ENCODE measurements at regions not wholly inside any gene's neighbourhood (a gene's known extent, or its start where the extent isn't known, plus 50 kb on each side); places are given as distances from the start of the nearest gene placed in this dataset.

DNA sequence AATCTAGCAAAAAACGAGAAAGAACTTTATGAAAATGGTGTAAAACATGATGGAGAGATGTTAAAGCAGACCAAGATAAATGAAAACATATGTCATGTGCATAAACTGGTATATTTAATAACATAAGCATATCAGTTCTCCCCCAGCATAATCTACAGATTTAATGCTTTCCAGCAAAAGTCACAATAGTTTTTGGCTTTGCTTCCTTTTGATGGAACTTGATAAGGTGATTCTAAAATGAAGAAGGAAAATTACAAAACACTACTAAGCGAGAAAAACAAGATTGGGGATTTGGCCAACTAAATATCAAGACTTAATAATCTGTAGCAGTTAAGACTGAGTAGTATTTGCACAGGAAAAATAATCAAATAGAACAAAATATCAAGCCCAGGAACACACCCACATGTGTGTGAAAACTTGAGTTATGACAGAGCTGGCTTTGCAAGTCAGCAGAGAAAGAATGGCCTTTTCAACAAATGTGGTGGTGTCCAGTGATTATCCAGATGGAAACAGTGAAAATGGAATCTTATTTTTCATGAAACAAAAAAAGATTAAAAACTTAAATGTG, 83.7 kb upstream of the L3MBTL4 start:
- no peaks in the 10 kb centered on the region for H3K79me2 ChIP-seq (ENCODE audit: insufficient read depth, low read length)
- no peaks in the 10 kb centered on the region for H3K9me2 ChIP-seq (replicated peaks; ENCODE audit: low read depth, low read length)
- TF ChIP-seq, protein P1, sequence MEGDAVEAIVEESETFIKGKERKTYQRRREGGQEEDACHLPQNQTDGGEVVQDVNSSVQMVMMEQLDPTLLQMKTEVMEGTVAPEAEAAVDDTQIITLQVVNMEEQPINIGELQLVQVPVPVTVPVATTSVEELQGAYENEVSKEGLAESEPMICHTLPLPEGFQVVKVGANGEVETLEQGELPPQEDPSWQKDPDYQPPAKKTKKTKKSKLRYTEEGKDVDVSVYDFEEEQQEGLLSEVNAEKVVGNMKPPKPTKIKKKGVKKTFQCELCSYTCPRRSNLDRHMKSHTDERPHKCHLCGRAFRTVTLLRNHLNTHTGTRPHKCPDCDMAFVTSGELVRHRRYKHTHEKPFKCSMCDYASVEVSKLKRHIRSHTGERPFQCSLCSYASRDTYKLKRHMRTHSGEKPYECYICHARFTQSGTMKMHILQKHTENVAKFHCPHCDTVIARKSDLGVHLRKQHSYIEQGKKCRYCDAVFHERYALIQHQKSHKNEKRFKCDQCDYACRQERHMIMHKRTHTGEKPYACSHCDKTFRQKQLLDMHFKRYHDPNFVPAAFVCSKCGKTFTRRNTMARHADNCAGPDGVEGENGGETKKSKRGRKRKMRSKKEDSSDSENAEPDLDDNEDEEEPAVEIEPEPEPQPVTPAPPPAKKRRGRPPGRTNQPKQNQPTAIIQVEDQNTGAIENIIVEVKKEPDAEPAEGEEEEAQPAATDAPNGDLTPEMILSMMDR (conservative IDR thresholded peaks at IDR 0.05; ENCODE audit: low read length), result no peak
- TF ChIP-seq EZH2phosphoT487 (IDR thresholded peaks at IDR 0.05; ENCODE audit: borderline replicate concordance), result no peak
- H3K4me3 ChIP-seq (ENCODE audit: low read length, poor library complexity, severe bottlenecking), result no peak overlapping the region
- H3F3A ChIP-seq (ENCODE audit: low read depth), result no peaks in the 10 kb centered on the region
- no peaks in the 10 kb centered on the region for H3K27me3 ChIP-seq (ENCODE audit: insufficient read depth, low read length, poor library complexity, severe bottlenecking)
- no peak overlapping the region for H3K4me2 ChIP-seq (ENCODE audit: low read depth, low read length, poor library complexity, severe bottlenecking)
- no peaks in the 10 kb centered on the region for H3K9me3 ChIP-seq (ENCODE audit: insufficient read depth, low read depth, low read length)
- H3K9ac ChIP-seq (ENCODE audit: low read depth, low read length, poor library complexity, severe bottlenecking), result no peak overlapping the region
- no peak overlapping the region for H2AFZ ChIP-seq (ENCODE audit: low read length)
- no peaks in the 10 kb centered on the region for H3K4me1 ChIP-seq (ENCODE audit: insufficient read depth, low read length, poor library complexity, severe bottlenecking)
- H3K36me3 ChIP-seq (ENCODE audit: insufficient read depth, low read length), result no peaks in the 10 kb centered on the region
- H4K20me1 ChIP-seq (ENCODE audit: insufficient read depth, low read length, poor library complexity, severe bottlenecking), result no peaks in the 10 kb centered on the region

DNA sequence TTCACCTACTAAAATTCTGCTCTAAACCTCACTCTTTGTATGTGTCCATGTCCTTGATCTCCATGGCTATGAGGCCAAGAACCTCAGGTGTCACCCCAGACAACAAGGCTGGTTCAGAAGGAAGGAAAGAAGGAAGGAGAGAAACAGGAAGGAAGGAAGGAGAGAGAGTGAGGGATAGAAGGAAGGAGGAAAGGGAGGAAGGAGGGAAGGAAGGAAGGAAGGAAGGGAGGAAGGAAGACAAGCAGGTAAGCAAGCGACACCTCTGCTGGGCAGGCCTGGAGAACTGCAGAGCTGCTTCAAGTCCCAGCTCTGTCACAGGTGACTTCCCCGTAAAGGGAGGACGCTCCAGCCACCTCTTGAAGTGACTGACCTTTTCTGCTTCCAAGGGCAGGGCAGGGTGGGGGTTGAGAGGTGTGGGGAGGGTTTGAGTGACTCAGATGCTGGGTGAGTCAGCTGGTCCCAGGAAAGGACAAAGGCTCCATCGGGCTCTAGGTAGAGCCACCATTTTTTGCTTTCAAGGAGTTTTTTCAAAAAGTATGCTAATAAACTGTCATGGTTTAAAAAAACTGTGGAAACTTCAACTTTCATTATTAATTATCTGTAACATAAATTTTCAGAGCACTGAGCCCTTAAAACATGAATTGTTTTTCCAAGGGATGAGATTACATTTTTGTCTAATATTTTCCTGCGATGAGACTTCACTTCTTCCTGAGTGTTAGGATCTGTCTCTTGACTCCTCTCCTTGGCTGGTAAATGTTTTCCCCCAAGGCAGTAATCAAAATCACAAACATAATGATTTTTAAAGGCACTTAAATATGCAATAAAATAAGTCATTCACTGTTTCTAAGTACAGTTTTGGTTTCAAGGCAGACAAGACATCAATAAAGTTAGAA, 90.1 kb upstream of the L3MBTL4 start:
- H3K79me2 ChIP-seq (ENCODE audit: insufficient read depth, low read length), result no peaks in the 10 kb centered on the region
- H3F3A ChIP-seq (ENCODE audit: low read depth), result no peaks in the 10 kb centered on the region
- H3K4me3 ChIP-seq (ENCODE audit: low read length, poor library complexity, severe bottlenecking), result no peak overlapping the region
- no peak overlapping the region for H2AFZ ChIP-seq (ENCODE audit: low read length)
- no peaks in the 10 kb centered on the region for H3K9me3 ChIP-seq (ENCODE audit: insufficient read depth, low read depth, low read length)
- H3K9ac ChIP-seq (ENCODE audit: low read depth, low read length, poor library complexity, severe bottlenecking), result no peak overlapping the region
- TF ChIP-seq, protein P1 (conservative IDR thresholded peaks at IDR 0.05; ENCODE audit: low read length), result no peak
- TF ChIP-seq EZH2phosphoT487 (IDR thresholded peaks at IDR 0.05; ENCODE audit: borderline replicate concordance), result no peak
- H3K27me3 ChIP-seq (ENCODE audit: insufficient read depth, low read length, poor library complexity, severe bottlenecking), result no peaks in the 10 kb centered on the region
- no peaks in the 10 kb centered on the region for H3K4me1 ChIP-seq (ENCODE audit: insufficient read depth, low read length, poor library complexity, severe bottlenecking)
- no peaks in the 10 kb centered on the region for H3K9me2 ChIP-seq (replicated peaks; ENCODE audit: low read depth, low read length)
- H3K36me3 ChIP-seq (ENCODE audit: insufficient read depth, low read length), result no peaks in the 10 kb centered on the region
- no peak overlapping the region for H3K4me2 ChIP-seq (ENCODE audit: low read depth, low read length, poor library complexity, severe bottlenecking)
- no peaks in the 10 kb centered on the region for H4K20me1 ChIP-seq (ENCODE audit: insufficient read depth, low read length, poor library complexity, severe bottlenecking)

DNA sequence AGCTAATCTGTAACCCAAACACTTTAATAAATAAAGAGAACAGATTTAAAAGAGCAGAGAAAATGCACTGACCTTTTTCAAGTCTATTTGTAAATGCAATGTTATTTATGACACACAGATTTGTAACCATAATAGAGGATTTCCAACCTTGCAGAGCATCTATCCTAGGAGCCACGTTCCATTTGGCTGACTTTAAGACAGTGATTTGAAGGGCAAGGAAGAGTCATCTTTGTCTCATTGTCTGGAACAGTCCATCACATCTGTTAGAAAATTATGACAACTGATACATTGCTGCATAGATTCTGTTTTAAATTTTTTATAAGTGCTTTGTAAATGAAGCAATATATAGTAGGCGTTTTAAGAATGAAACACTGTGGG, 90.8 kb upstream of the L3MBTL4 start:
- H3K9me2 ChIP-seq (replicated peaks; ENCODE audit: low read depth, low read length), result no peaks in the 10 kb centered on the region
- H3F3A ChIP-seq (ENCODE audit: low read depth), result no peaks in the 10 kb centered on the region
- TF ChIP-seq EZH2phosphoT487 (IDR thresholded peaks at IDR 0.05; ENCODE audit: borderline replicate concordance), result no peak
- TF ChIP-seq, protein P1 (conservative IDR thresholded peaks at IDR 0.05; ENCODE audit: low read length), result no peak
- H3K9me3 ChIP-seq (ENCODE audit: insufficient read depth, low read depth, low read length), result no peaks in the 10 kb centered on the region
- H3K27me3 ChIP-seq (ENCODE audit: insufficient read depth, low read length, poor library complexity, severe bottlenecking), result no peaks in the 10 kb centered on the region
- no peak overlapping the region for H3K4me3 ChIP-seq (ENCODE audit: low read length, poor library complexity, severe bottlenecking)
- H4K20me1 ChIP-seq (ENCODE audit: insufficient read depth, low read length, poor library complexity, severe bottlenecking), result no peaks in the 10 kb centered on the region
- H3K9ac ChIP-seq (ENCODE audit: low read depth, low read length, poor library complexity, severe bottlenecking), result no peak overlapping the region
- H3K4me2 ChIP-seq (ENCODE audit: low read depth, low read length, poor library complexity, severe bottlenecking), result no peak overlapping the region
- no peaks in the 10 kb centered on the region for H3K36me3 ChIP-seq (ENCODE audit: insufficient read depth, low read length)
- no peaks in the 10 kb centered on the region for H3K4me1 ChIP-seq (ENCODE audit: insufficient read depth, low read length, poor library complexity, severe bottlenecking)
- H2AFZ ChIP-seq (ENCODE audit: low read length), result no peak overlapping the region
- no peaks in the 10 kb centered on the region for H3K79me2 ChIP-seq (ENCODE audit: insufficient read depth, low read length)

Data from Loucy (cell line).